HEK293 (cell line): ENCODE measurements at regions not wholly inside any gene's neighbourhood (a gene's known extent, or its start where the extent isn't known, plus 50 kb on each side); places are given as distances from the start of the nearest gene placed in this dataset.

ENCODE experiments used
- CTCF ChIA-PET: fragments of 350-600 bp; formaldehyde crosslinking; extraction: SDS; loops from one replicate; lab custom pipeline; 2021; ENCODE audit warnings: antibody characterized with exemption; lab: Yijun Ruan, JAX
- POLR2A ChIA-PET: fragments of 300-600 bp; formaldehyde crosslinking; extraction: SDS; loops from one replicate; lab custom pipeline; 2020; ENCODE audit warnings: antibody characterized with exemption, inconsistent platforms; lab: Yijun Ruan, JAX
- H3K27ac ChIP-seq: fragments of 200-500 bp; sonication (Bioruptor generic); 2 replicates; pipeline ENCODE4 v1.5.1; 2014; ENCODE audit warnings: low read depth, low read length, control low read depth, inconsistent platforms; ENCODE audit errors: extremely low read depth
- H3K36me3 ChIP-seq, 2 experiments: fragments of 200-500 bp in 1 of 2; sonication (Bioruptor generic) in 1 of 2; 1 replicate in 1 of 2; 2 replicates in 1 of 2; pipeline ENCODE4 v1.5.1; 2014 to 2017; ENCODE audit warnings: inconsistent platforms in 2 of 2, low read length in 2 of 2; ENCODE audit not compliant: control insufficient read depth in 2 of 2, insufficient read depth in 1 of 2
- H3K4me1 ChIP-seq: fragments of 200-500 bp; sonication (Bioruptor generic); 2 replicates; pipeline ENCODE4 v1.5.1; 2014; ENCODE audit warnings: mild to moderate bottlenecking, low read length, inconsistent platforms; ENCODE audit not compliant: control insufficient read depth, insufficient read depth
- H3K4me3 ChIP-seq: 2 replicates; pipeline ENCODE4 v1.5.1; 2011; ENCODE audit warnings: low read depth, mild to moderate bottlenecking, control low read depth, low read length, moderate library complexity
- H3K9me3 ChIP-seq: fragments of 200-500 bp; sonication (Bioruptor generic); 2 replicates; pipeline ENCODE4 v1.5.1; 2014; ENCODE audit warnings: low read depth, low read length, inconsistent platforms; ENCODE audit not compliant: control insufficient read depth, insufficient read depth
- IKZF3 ChIP-seq: fragments of 450-650 bp; IDR thresholded peaks from 2 replicates; pipeline ENCODE4 v1.5.0; 2018; ENCODE audit warnings: missing biosample characterization, mild to moderate bottlenecking, missing genetic modification characterization, moderate library complexity
- KLF8 ChIP-seq: fragments of 450-650 bp; formaldehyde crosslinking; IDR thresholded peaks from 2 replicates; pipeline ENCODE4 v1.5.1; 2016; ENCODE audit warnings: missing biosample characterization, missing genetic modification characterization
- REPIN1 ChIP-seq: fragments of 450-650 bp; formaldehyde crosslinking; IDR thresholded peaks from 2 replicates; pipeline ENCODE4 v1.5.1; 2017; ENCODE audit warnings: missing biosample characterization, missing genetic modification characterization, low read depth
- ZNF202 ChIP-seq: fragments of 450-650 bp; formaldehyde crosslinking; IDR thresholded peaks from 2 replicates; pipeline ENCODE4 v1.5.1; 2016; ENCODE audit warnings: missing biosample characterization, missing genetic modification characterization, borderline replicate concordance

- Histone ChIP-seq H3K27ac (no peak overlapping the region), H3K9me3 (no peaks in the 10 kb centered on the region), H3K4me1 (no peaks in the 10 kb centered on the region), H3K4me3 (no peak overlapping the region), H3K36me3 (no peaks in the 10 kb centered on the region)
- ChIA-PET POLR2A (no interaction called here), CTCF (no interaction called here)
- no peak for TF ChIP-seq IKZF3
- no peak for TF ChIP-seq KLF8 (tag by site-specific recombination)
- no peak for TF ChIP-seq REPIN1 (tag by site-specific recombination)
- TF ChIP-seq ZNF202 (tag by site-specific recombination): no peak
These were observed 53.4 kb downstream of the TAS2R16 start for GRCh38 chr7:122942059-122942458.
